ENCODE measurements at regions not wholly inside any gene's neighbourhood (a gene's known extent, or its start where the extent isn't known, plus 50 kb on each side); places are given as distances from the start of the nearest gene placed in this dataset.
"Not testable (repeated sequence)": the region's sequence is repeated elsewhere in the genome, so short reads cannot be mapped to it uniquely, and the experiment has no call there.

- H3K36me3 ChIP-seq (replicated peaks in 1 of 2; ENCODE audit: insufficient read depth in 1 of 2, low read depth in 2 of 2), result no peaks in the 10 kb centered on the region
- WGBS, 2 donors, result 76 to 87% methylated on average over 2 of the region's 2 CpGs
- H3K27me3 ChIP-seq, result no peaks in the 10 kb centered on the region
- H3K4me1 ChIP-seq, result no peaks in the 10 kb centered on the region
- H3K4me3 ChIP-seq, result no peak overlapping the region
- ATAC-seq (no peak), DNase-seq (no peak)
- no peaks in the 10 kb centered on the region for H3K9me3 ChIP-seq
- no peak for TF ChIP-seq CTCF (IDR thresholded peaks at IDR 0.05)
- TF ChIP-seq POLR2A (IDR thresholded peaks at IDR 0.05), result no peak
- intact Hi-C loops (cut with DNase I), result no loop called here
- no peak overlapping the region for H3K27ac ChIP-seq
Measured at GRCh38 chr6:135616655-135617054, 119.1 kb upstream of the AHI1 start.

- WGBS, 2 donors, result 84 to 94% methylated on average over 2 of the region's 2 CpGs
- no peak for ATAC-seq
Measured at GRCh38 chr6:135617222-135617621, 119.7 kb upstream of the AHI1 start.

GRCh38 chr6:135622081-135622480 lies 124.5 kb upstream of the AHI1 start:
- DNase-seq (no peak), ATAC-seq (no peak)
- no peak overlapping the region for H3K4me3 ChIP-seq
- no peaks in the 10 kb centered on the region for H3K36me3 ChIP-seq (replicated peaks in 1 of 2; ENCODE audit: insufficient read depth in 1 of 2, low read depth in 2 of 2)
- H3K27me3 ChIP-seq, result no peaks in the 10 kb centered on the region
- intact Hi-C loops (cut with DNase I), result no loop called here
- H3K4me1 ChIP-seq, result peaks cover 8% of the 10 kb centered on the region
- H3K9me3 ChIP-seq, result no peaks in the 10 kb centered on the region
- TF ChIP-seq CTCF (IDR thresholded peaks at IDR 0.05) (no peak), POLR2A (IDR thresholded peaks at IDR 0.05) (no peak)
- H3K27ac ChIP-seq, result no peak overlapping the region
- WGBS, 2 donors, result 89 to 96% methylated on average over 1 of the region's 1 CpG

More at GRCh38 chr6:135617222-135617621, 119.7 kb upstream of the AHI1 start:
- Histone ChIP-seq H3K4me3 (no peak overlapping the region), H3K36me3 (replicated peaks in 1 of 2; ENCODE audit: insufficient read depth in 1 of 2, low read depth in 2 of 2) (no peaks in the 10 kb centered on the region), H3K27me3 (no peaks in the 10 kb centered on the region), H3K4me1 (no peaks in the 10 kb centered on the region), H3K9me3 (no peaks in the 10 kb centered on the region), H3K27ac (no peak overlapping the region)
- intact Hi-C loops (cut with DNase I), result no loop called here
- TF ChIP-seq CTCF (IDR thresholded peaks at IDR 0.05) (no peak), POLR2A (IDR thresholded peaks at IDR 0.05) (no peak)
- no peak for DNase-seq

- 92 to 93% methylated on average over 1 of the region's 1 CpG for WGBS, 2 donors
- intact Hi-C loops (cut with DNase I), result no loop called here
- H3K27ac ChIP-seq, result no peak overlapping the region
- H3K4me3 ChIP-seq, result no peak overlapping the region
- no peaks in the 10 kb centered on the region for H3K36me3 ChIP-seq (replicated peaks in 1 of 2; ENCODE audit: insufficient read depth in 1 of 2, low read depth in 2 of 2)
- peaks cover 14% of the 10 kb centered on the region for H3K4me1 ChIP-seq
- no peaks in the 10 kb centered on the region for H3K9me3 ChIP-seq
- no peak for ATAC-seq
- no peak for TF ChIP-seq POLR2A (IDR thresholded peaks at IDR 0.05)
- no peak for TF ChIP-seq CTCF (IDR thresholded peaks at IDR 0.05)
- no peaks in the 10 kb centered on the region for H3K27me3 ChIP-seq
- DNase-seq, result no peak
Measured at GRCh38 chr6:135623979-135624378, 126.4 kb upstream of the AHI1 start.

- peaks cover 14% of the 10 kb centered on the region for H3K4me1 ChIP-seq
- TF ChIP-seq POLR2A (IDR thresholded peaks at IDR 0.05), result no peak
- no peak for TF ChIP-seq CTCF (IDR thresholded peaks at IDR 0.05)
- no peaks in the 10 kb centered on the region for H3K36me3 ChIP-seq (replicated peaks in 1 of 2; ENCODE audit: insufficient read depth in 1 of 2, low read depth in 2 of 2)
- ATAC-seq, result no peak
- H3K27me3 ChIP-seq, result no peaks in the 10 kb centered on the region
- intact Hi-C loops (cut with DNase I), result no loop called here
- DNase-seq, result no peak
- 38 to 53% methylated on average over 9 of the region's 9 CpGs for WGBS, 2 donors
- no peaks in the 10 kb centered on the region for H3K9me3 ChIP-seq
- H3K4me3 ChIP-seq, result no peak overlapping the region
- peak overlapping the region in 1 of 4 donors; percentile 12 for H3K27ac ChIP-seq
Measured at GRCh38 chr6:135624402-135625295, 127.1 kb upstream of the AHI1 start.

GRCh38 chr6:135626001-135626400 lies 128.5 kb upstream of the AHI1 start:
- ATAC-seq; H3K36me3 ChIP-seq (replicated peaks in 1 of 2; ENCODE audit: insufficient read depth in 1 of 2, low read depth in 2 of 2); H3K27ac ChIP-seq; H3K9me3 ChIP-seq; DNase-seq; H3K4me3 ChIP-seq; intact Hi-C loops (cut with DNase I); H3K27me3 ChIP-seq: not testable (repeated sequence)
- 80 to 97% methylated on average over 7 of the region's 7 CpGs for WGBS, 2 donors
- peaks cover 14% of the 10 kb centered on the region for H3K4me1 ChIP-seq

Data from body of pancreas (tissue), 4 donors.